HG03442 (cell line): ENCODE measurements at regions not wholly inside any gene's neighbourhood (a gene's known extent, or its start where the extent isn't known, plus 50 kb on each side); places are given as distances from the start of the nearest gene placed in this dataset.
"Not testable (repeated sequence)": the region's sequence is repeated elsewhere in the genome, so short reads cannot be mapped to it uniquely, and the experiment has no call there.

Experiments
- ATAC-seq: cut with Tn5 transposase; IDR thresholded peaks from one replicate; pipeline ENCODE4 v1.9.1; 2021; ENCODE audit warnings: mild to moderate bottlenecking, moderate library complexity; ENCODE audit not compliant: unreplicated experiment

DNA sequence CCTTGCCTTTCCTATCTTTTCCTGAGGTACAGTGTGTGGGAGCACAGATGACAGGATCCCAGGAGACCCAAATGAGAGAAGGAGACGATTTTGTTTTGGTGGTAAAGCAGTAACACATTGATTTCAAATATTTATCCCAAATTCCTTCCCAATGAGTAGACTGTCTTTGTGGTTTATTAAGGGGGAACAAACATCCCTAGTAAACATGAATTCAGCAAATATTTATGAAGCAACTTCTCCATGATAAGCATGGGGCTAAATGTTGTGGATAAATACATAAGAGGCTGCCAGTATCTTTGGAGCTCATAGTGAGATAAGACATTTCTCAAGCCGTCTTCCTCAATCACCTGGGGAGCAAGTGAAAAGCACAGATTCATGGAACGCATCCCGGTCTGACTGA is 460.8 kb upstream of the CFAP20DC start:
- no peak for ATAC-seq

DNA sequence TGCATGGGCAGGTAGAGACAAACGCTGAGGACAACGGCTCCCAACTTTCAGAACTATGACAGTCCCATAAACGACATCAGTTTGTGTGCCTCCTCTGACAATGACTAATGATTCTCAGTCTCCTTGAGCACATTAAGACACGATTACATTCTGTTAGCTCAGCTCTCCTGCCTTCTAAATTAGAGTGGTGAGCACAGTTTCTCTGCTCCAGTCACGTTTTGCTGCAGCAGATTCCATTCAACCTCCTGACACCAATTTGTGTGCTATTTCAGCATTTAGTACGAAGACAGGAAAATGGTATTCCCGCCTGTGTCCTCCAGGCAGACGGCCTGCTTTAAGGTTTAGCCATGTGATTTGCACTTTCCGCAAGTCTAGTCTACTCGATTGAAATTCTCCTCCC is 458.4 kb upstream of the CFAP20DC start:
- ATAC-seq = no peak

DNA sequence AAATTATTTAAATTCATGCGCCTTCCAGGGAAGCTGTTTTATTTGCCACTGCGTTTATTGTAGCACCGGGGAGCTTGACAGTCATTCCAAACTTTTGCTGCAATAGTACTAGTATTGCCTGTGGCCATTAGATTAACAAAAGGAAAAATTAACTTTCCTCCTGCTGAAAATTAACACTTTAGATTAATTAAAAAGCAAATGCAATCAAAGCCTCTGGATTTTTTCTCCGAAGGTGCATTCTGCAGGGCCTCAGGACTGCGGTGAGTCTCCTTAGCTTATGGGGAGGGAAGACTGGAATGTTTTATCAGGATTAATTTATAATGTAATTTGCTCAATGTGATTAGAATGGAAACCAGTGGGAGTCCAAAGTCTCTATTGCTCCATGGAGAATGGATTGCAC is 456.4 kb upstream of the CFAP20DC start:
- no peak for ATAC-seq

DNA sequence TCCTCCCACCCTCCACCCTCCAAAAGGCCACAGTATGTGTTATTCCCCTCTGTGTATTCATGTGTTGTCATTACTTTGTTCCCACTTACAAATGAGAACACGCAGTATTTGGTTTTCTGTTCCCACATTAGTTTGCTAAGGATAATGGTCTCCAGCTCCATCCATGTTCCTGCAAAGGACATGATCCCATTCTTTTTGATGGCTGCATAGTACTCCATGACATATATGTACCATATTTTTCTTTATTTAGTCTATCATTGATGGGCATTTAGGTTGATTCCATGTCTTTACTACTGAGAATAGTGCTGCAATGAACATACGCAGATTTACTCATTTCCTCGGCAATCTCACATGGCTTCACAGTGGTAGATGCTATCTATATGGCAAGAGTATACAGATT is 453.6 kb upstream of the CFAP20DC start:
- no peak for ATAC-seq

DNA sequence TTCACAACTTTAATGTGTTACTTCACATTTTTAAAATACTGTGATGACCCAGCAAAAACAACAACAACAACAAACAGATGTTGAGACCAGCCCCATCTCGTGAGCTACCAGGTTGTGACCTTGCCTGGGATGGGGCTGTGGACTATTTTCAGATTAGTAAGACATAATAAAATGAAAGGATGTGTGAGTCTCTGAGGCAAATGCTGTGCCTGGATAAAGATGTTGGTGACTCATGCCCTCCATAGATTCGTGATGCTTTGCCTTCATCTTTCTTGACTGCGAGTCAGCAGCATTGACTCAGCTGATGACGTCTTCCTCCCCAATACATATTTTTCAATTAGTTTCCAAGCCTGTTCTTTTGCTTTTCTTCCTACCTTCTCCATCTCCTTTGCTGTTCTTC is 453.0 kb upstream of the CFAP20DC start:
- no peak for ATAC-seq

DNA sequence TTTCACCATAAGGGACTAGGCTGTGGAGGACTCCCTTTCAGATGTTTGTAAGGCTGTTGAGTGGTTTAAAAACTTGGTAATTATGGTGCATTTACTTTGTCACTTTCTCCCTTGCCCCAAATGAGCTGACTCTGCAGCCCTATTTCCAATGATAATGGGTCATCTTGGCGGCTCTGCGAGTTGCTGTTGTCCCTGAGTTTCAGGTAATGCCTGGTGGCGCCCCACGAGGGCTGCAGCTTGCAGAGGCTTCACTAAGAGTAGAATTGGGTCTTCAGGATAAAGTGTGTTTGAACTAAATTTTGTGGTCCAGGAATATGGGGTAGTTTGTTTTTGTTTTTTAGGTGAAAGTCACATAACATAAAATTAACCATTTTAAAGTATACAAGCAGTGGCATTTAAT is 450.1 kb upstream of the CFAP20DC start:
- ATAC-seq = no peak

DNA sequence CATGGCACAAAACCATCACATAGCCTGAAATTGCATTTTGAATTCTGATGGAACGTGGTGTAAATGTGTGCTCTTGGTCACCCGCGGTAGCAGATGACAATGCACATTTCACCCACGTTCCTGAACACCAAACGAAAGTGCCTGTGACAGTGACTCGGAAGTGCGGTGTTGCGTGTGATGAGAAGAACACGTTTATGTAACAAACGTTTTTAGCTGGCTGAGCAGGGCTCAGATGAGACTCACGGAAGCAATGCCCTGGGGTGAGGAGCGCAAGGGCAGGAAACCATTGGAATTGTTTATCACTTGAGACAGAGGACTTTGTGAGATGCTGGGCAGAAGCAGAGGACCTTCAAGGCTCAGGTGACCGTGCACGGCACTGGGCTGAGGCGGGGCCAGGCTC is 449.2 kb upstream of the CFAP20DC start:
- no peak for ATAC-seq

DNA sequence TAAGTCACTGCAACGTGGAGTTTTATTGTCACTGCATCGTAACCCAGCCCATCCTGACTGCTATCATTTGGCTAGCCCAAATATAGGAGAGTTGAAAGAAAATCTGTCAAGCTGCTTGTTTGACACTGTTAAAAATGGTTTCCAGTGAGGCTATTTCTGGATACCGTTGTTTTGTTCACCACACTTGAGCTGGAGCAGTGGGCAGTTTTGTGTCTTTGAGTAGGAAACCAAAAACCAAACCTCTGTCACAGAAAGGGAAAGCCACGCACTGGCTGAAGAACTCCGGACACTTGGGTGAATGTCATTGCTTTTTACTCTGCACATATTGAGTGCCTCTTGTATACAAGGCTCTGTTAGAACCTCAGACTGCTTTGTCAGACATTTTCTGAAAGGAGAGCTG is 446.4 kb upstream of the CFAP20DC start:
- ATAC-seq = no peak

DNA sequence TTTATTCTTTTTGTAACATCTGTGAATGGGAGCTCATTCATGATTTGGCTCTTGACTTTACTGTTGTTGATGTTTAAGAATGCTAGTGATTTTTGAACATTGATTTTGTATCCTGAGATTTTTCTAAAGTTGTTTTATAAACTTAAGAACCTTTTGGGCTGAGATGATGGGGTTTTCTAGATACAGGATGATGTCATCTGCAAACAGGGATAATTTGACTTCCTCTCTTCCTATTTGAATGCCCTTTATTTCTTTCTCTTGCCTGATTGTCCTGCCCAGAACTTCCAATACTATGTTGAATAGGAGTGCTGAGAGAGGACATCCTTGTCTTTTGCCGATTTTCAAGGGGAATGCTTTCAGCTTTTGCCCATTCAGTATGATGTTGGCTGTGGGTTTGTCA is 445.1 kb upstream of the CFAP20DC start:
- not testable (repeated sequence) for ATAC-seq

DNA sequence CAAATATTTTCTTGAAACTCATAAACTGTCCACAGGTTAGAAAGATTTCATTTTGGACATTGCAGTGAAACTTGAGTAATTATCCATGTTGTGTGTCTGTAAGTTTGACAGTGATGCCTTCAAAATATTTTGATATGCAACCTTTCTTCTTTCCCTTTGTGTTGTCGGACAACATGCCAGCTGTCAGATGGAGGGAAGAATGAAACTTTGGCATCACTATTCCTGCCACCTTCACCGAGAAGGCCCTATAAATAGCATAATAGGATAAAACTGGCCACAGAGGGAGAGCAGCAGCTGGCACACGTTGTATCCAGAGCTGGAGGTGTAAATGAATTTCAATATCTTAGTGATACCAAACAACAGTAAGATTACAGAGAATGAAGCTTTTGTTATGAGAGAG is 436.7 kb upstream of the CFAP20DC start:
- ATAC-seq = no peak

DNA sequence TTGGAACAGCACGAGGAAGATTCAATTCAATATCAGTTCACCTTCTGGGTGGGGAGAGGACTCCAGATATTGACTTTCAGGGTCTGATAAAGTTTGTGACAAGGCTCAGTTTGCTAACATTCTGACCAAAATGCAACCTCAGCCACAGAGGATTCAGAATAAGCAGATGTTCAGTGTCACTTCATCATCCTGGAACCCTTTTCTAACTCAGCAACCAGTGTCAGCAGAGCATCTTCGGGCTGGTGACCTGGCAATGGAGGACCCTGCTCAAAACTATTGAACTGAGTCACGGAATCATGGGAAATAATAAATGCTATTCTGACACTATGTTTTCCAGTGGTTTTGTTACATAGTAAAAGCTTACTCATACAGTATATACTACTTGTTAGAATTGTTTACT is 433.4 kb upstream of the CFAP20DC start:
- no peak for ATAC-seq

DNA sequence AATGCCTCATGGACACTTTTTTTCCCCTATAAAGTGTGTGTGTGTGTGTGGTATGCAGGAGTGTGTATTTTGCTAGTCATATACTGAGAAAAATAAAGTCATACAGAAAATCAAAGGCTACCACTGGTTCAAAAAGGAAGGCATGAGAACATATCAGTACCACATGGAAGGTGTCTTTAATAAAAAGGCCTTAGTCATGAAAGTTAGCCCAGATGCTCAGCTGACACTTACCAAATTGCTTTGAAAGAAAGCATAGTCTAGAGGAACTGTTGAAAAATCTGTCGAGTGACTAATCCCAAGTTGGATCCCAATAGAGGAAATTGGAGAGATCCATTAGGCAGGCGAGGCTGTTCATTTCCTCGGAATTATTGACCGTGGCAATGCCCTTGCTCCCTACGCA is 432.9 kb upstream of the CFAP20DC start:
- no peak for ATAC-seq

DNA sequence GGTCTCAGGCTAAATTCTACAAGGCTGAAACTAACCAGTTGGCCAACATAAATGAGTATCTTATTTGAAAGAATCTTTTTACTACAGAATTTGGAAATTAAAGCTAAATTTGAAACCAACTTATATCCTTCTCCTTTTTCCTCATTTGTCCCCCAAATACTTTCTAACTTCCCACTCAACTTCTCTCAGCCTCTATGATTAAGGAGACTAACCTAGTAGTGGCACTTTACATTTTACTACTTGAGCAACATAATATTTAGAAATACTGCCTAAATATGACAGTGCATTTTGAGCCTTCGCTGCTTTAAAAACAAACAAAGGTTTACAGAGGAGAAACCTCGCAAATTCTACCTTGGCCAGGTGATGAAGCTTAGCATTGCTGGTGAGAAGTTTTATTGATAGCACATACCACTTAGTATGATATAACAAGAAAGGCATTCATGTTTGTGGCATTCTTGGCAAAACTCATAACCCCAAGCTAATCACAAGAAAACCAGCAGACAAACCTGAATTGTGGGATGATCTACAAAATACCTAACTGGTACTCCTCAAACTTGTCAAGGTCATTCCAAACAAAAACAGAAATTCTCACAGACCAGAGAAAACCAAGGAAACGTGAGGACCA is 432.1 kb upstream of the CFAP20DC start:
- ATAC-seq = no peak

DNA sequence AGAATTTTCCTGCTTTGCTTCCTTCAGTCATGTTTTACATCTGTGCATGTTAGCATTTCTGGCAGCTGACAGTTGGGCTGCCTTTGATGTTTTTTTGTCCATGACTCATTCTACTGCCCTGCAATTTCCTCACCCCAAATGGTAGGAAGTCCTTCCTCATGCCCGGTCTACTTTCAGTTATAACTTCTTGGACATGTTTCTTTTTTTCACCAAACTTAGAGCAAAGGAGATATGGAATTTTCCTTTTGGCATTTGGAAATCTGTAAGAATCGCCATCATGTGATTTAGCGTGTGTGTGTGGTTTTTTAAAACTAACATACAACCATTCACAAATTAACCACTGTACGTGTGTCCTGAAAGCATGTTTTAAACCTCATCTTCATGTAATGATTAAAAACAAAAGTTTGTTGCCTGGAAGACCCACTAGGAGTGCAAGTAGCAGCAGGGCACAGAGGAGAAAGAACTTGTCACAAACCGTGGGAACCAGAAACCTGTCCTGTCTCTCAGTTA is 430.7 kb upstream of the CFAP20DC start:
- ATAC-seq = peak; percentile 84

DNA sequence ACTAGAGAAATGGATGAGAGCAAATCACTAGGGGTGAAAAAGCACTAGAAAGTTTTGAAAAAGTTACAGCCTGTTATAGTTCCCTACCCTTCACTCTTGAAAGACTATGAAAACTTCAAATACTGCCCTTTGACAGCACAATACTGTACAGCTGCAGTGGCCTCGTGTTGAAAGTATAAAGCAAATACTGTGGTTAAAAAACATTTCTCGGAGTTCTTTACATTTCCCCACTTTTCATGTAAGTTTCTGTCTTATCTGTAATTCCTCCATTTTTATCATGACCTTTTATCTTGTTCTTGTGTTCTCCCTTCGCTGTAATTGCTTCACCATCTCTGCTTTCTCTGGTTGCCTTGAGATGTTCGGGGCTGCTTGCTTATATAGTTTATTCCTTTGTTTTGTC is 423.8 kb upstream of the CFAP20DC start:
- no peak for ATAC-seq

DNA sequence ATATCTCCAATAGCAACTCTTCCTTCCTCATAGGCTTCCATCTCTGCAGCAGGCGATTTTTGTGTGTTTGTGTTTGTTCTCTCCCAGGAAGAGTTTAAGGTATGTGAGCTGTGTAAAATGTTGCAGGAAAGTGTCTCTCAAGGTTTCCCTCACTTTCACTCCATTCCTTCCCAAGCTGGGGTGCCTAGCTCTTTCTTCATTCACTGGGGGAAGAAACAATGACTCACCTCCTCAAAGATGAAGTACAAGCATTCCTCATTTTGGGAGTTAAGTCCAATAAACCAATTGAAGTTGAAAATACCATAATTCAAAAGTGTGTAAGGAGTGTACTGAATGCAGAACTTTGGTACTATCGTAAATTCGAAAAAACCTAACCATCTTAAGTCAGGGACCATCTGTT is 422.7 kb upstream of the CFAP20DC start:
- no peak for ATAC-seq

DNA sequence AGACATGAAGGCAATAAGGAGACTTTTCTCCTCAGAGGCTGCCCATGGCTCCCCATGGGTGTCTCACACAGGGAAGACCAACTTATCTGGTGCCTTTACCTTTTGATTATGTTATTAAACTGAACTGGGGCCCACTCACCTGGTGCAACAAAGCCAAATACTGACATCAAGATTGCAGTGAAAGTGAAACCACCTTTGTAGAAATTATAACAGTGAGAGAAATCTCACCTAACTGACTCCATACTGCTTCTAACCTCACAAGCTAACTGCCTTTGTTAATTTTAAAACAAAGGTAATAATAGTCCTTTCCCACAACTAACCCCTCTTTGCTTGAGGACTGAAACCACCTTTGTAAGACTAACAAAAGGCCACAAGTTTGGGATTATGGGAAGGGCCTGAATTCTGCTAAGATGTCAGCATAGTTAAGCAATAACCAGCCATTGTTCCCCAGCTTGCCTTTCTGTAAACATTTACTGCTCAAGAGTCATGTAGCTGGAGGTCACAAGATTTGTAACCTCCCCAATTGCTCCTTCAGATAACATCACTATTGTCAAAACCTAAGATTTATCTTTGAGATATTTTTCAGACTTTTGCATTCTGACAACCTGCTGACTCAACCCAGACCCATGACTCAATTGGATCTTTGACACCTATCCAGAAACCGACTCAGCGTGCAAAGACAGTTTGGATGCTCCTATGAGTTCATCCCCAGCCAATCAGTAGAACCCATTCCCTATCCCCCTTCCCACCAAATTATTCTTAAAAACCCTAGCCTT is 420.3 kb upstream of the CFAP20DC start:
- ATAC-seq = no peak

DNA sequence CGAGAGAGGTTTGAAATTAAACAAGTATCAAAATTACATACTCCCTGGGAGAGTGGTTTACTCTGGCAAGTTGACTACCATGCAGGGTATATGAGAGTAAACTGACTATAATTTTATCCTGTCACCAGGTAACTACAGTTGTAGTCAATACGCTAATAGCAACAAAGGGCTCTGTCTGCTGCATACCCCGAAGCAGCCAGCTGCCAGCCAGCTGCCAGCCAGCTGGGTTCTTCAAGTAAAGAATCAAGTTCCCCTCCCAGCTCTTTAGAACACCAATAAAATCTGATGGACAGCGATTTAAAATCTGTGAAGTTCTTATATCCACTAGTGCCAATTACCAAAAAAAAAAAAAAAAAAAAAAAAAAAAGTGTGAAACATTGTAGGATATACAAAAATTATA is 417.7 kb upstream of the CFAP20DC start:
- ATAC-seq = no peak

DNA sequence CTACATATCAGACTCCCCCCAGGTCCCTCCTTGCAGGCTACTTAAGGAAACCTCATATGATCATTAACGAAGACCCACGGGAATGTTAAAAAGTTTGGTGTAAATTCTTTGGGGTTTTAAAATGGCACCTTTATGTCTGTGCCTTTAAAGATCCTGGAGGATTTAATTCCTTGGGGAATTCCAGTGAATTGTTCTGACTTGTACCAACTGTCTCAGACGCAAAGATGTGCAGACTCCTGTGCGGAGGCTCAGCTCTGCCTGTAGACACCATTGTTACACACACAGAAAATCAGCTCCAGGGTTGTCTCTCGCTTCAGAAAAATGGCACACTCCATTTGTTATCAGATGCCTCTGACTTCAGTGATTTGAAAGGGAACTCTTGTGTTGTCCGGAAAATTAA is 414.4 kb upstream of the CFAP20DC start:
- ATAC-seq = no peak

DNA sequence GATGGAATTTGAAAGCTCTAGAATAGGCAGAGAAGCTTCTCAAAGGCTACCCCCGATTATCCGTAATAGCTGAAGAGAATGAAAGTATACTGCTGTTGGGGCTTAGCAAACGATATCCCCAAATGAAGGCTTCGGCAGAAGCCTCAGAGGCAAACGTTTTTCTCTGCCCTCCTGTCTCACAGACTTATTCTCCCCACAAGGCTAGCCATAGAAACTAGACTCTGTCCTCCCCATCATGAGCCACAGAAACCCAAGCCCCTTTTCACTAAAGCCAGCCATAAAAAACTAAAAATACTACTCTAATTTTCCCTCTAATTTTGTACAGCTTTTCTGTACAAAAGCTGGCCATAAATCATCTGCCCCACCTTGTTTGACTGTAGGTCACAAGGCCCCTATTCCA is 413.4 kb upstream of the CFAP20DC start:
- ATAC-seq = no peak

DNA sequence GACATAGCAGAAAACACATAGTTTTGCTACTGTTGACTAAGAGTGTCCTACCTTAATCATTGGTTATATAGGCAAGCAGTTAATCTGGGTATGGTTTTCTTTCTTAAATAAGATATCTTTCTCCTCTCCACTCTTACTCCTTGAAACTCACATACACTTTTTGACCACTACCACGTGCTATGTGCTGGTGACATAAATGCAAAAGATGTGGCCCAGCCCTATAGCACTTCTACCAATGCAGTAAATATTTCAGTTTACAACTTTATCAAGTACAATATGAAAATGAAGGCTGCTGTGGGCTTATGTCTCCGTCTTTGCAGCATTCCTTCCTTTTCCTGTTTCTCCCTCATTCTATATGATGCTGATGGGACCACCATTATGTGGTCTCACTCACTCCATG is 410.2 kb upstream of the CFAP20DC start:
- ATAC-seq = no peak

DNA sequence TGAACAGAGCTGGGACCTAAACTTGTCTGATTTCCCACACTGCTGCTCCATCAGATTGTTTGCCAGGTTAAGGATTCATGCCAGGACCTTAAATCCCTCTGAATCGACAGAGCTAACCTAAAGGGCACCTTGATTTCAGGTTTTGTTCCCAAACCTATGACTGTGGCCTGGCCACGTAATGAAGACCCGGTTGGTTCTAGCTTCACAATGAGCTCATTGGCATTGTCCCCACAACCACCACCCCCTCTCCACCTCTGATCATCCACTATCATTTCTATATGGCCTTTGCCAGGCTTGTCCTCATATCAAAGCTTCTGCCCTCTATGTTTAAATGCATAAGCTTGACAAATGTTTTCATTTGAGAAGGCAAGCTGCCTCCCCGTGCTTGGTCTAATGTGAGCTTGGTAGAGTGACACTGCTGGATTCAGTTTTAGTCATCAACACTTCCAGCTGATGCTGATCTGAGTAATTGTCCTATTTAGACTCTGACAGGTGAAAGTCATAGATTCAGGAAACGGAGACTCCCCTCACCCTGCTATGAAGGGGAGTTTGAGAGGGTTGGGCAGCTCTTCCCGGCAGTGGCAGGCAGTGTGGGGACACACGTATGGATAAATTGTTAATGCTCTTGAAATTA is 407.1 kb upstream of the CFAP20DC start:
- ATAC-seq = peak; percentile 99
